H1 (cell line): ENCODE measurements at regions not wholly inside any gene's neighbourhood (a gene's known extent, or its start where the extent isn't known, plus 50 kb on each side); places are given as distances from the start of the nearest gene placed in this dataset.

ENCODE experiments used
- CTCF ChIA-PET: fragments of 300-600 bp; sonication (Branson Sonifier 250); formaldehyde crosslinking; loops from one replicate; lab custom pipeline; 2021; ENCODE audit not compliant: partially characterized antibody; lab: Charles Lee
- POLR2A ChIA-PET: fragments of 300-600 bp; sonication (Branson Sonifier 250); formaldehyde crosslinking; loops from one replicate; lab custom pipeline; 2021; ENCODE audit warnings: inconsistent platforms; ENCODE audit not compliant: partially characterized antibody; lab: Charles Lee
- DNase-seq, 2 experiments: peaks; one replicate each; pipeline versions ENCODE4 v3.0.0 to v3.0.0-alpha.2; 2010 to 2022; ENCODE audit warnings: low spot score in 2 of 2, low read depth in 1 of 2, mixed read lengths in 1 of 2
- FAIRE-seq: peaks from 2 replicates; lab custom pipeline; 2011; peaks lifted over from hg19 to GRCh38; lab: Jason Lieb, UNC
- H2AFZ ChIP-seq: 2 replicates; pipeline ENCODE4 v1.8.1; 2012; ENCODE audit warnings: low read length, inconsistent platforms
- H2AK5ac ChIP-seq: 2 replicates; pipeline ENCODE4 v1.6.1; 2013; ENCODE audit warnings: low read depth, low read length
- H2BK120ac ChIP-seq: replicated peaks from 2 replicates; pipeline ENCODE3; 2013; ENCODE audit warnings: low read depth, low read length, inconsistent platforms
- H2BK12ac ChIP-seq: 2 replicates; pipeline ENCODE4 v1.6.1; 2013; ENCODE audit warnings: low read depth, low read length
- H2BK15ac ChIP-seq: 2 replicates; pipeline ENCODE4 v1.6.1; 2013; ENCODE audit warnings: low read length
- H2BK20ac ChIP-seq: 2 replicates; pipeline ENCODE4 v1.6.1; 2013; ENCODE audit warnings: low read length
- H2BK5ac ChIP-seq: 2 replicates; pipeline ENCODE4 v1.6.1; 2013; ENCODE audit warnings: low read depth, low read length
- H3K14ac ChIP-seq: 2 replicates; pipeline ENCODE4 v1.6.1; 2013; ENCODE audit warnings: inconsistent platforms; ENCODE audit not compliant: insufficient read length
- H3K18ac ChIP-seq: 2 replicates; pipeline ENCODE4 v1.6.1; 2013; ENCODE audit warnings: low read length; ENCODE audit errors: extremely low read depth
- H3K23ac ChIP-seq: 2 replicates; pipeline ENCODE4 v1.6.1; 2013; ENCODE audit warnings: inconsistent platforms; ENCODE audit not compliant: insufficient read length
- H3K23me2 ChIP-seq: 2 replicates; pipeline ENCODE4 v1.6.1; 2013; ENCODE audit warnings: low read depth, low read length
- H3K27ac ChIP-seq: 2 replicates; pipeline ENCODE4 v1.6.1; 2011; ENCODE audit warnings: low read depth, low read length, inconsistent platforms
- H3K27me3 ChIP-seq, 4 experiments: replicated peaks in 1 of 4; 1 replicate in 1 of 4; 2 replicates in 3 of 4; pipeline versions ENCODE4 v1.6.1 to v1.8.1; 2011 to 2013; ENCODE audit warnings: low read length in 3 of 4, mild to moderate bottlenecking in 3 of 4, inconsistent platforms in 2 of 4, mixed read lengths in 2 of 4, moderate library complexity in 1 of 4; ENCODE audit not compliant: control insufficient read depth in 3 of 4, insufficient read depth in 3 of 4; ENCODE audit errors: extremely low read depth in 1 of 4
- H3K36me3 ChIP-seq, 4 experiments: 2 replicates each; pipeline versions ENCODE4 v1.6.1 to v1.8.1; 2011 to 2013; ENCODE audit warnings: mild to moderate bottlenecking in 4 of 4, low read length in 3 of 4, moderate library complexity in 2 of 4, control low read depth in 1 of 4, inconsistent platforms in 1 of 4; ENCODE audit not compliant: insufficient read depth in 4 of 4, control insufficient read depth in 2 of 4
- H3K4ac ChIP-seq: replicated peaks from 2 replicates; pipeline ENCODE3; 2013; ENCODE audit warnings: low read length, low read depth, mixed read lengths, inconsistent platforms; ENCODE audit not compliant: insufficient read length
- H3K4me1 ChIP-seq, 4 experiments: replicated peaks in 1 of 4; 1 replicate in 1 of 4; 2 replicates in 3 of 4; pipeline versions ENCODE4 v1.6.1 to v1.8.1; 2011 to 2013; ENCODE audit warnings: low read length in 3 of 4, inconsistent platforms in 2 of 4, mixed read lengths in 1 of 4; ENCODE audit not compliant: insufficient read depth in 4 of 4, control insufficient read depth in 3 of 4
- H3K4me2 ChIP-seq, 2 experiments: 2 replicates each; pipeline versions ENCODE4 v1.6.1 to v1.8.1; 2011 to 2013; ENCODE audit warnings: low read depth in 2 of 2, low read length in 2 of 2, control low read depth in 1 of 2, inconsistent platforms in 1 of 2, mild to moderate bottlenecking in 1 of 2; ENCODE audit not compliant: insufficient read depth in 1 of 2
- H3K4me3 ChIP-seq, 4 experiments: fragments of 200-600, 300-600 bp in 1 of 4; sonication (generic), shearing (Covaris generic), sonication (Bioruptor Twin) in 1 of 4; 2 replicates each; pipeline versions ENCODE4 v1.5.1 to v1.8.1; 2011 to 2016; ENCODE audit warnings: low read length in 4 of 4, low read depth in 3 of 4, control low read depth in 2 of 4, inconsistent platforms in 2 of 4, mild to moderate bottlenecking in 2 of 4, mixed read lengths in 1 of 4, moderate library complexity in 1 of 4; ENCODE audit not compliant: insufficient read depth in 2 of 4; ENCODE audit errors: extremely low read depth in 1 of 4
- H3K56ac ChIP-seq: replicated peaks from 2 replicates; pipeline ENCODE3; 2013; ENCODE audit warnings: low read depth, mild to moderate bottlenecking, mixed read lengths, low read length, inconsistent platforms; ENCODE audit not compliant: insufficient read length
- H3K79me1 ChIP-seq: 2 replicates; pipeline ENCODE4 v1.6.1; 2013; ENCODE audit warnings: low read depth, low read length, control low read depth
- H3K79me2 ChIP-seq, 2 experiments: 2 replicates each; pipeline versions ENCODE4 v1.6.1 to v1.8.1; 2012 to 2013; ENCODE audit warnings: low read length in 2 of 2, mild to moderate bottlenecking in 2 of 2, inconsistent platforms in 1 of 2; ENCODE audit not compliant: insufficient read depth in 2 of 2, control insufficient read depth in 1 of 2
- H3K9ac ChIP-seq, 4 experiments: replicated peaks in 1 of 4; 1 replicate in 1 of 4; 2 replicates in 3 of 4; pipeline versions ENCODE4 v1.6.1 to v1.8.1; 2011 to 2013; ENCODE audit warnings: low read depth in 3 of 4, low read length in 3 of 4, control low read depth in 2 of 4, mild to moderate bottlenecking in 2 of 4, moderate library complexity in 2 of 4, inconsistent platforms in 1 of 4; ENCODE audit errors: extremely low read depth in 1 of 4
- H3K9me3 ChIP-seq, 2 experiments: 2 replicates each; pipeline versions ENCODE4 v1.6.1 to v1.8.1; 2012 to 2013; ENCODE audit warnings: mild to moderate bottlenecking in 2 of 2, moderate library complexity in 2 of 2, control low read depth in 1 of 2, inconsistent platforms in 1 of 2, low read depth in 1 of 2, low read length in 1 of 2, mixed read lengths in 1 of 2; ENCODE audit not compliant: insufficient read depth in 2 of 2
- H4K20me1 ChIP-seq, 2 experiments: replicated peaks in 1 of 2; 2 replicates each; pipeline versions ENCODE3 to v1.8.1; 2011 to 2013; ENCODE audit warnings: inconsistent platforms in 2 of 2, low read length in 2 of 2, mild to moderate bottlenecking in 1 of 2; ENCODE audit not compliant: insufficient read depth in 2 of 2, control insufficient read depth in 1 of 2
- H4K5ac ChIP-seq: 2 replicates; pipeline ENCODE4 v1.6.1; 2013; ENCODE audit warnings: low read length, low read depth, mixed read lengths, inconsistent platforms; ENCODE audit not compliant: insufficient read length
- H4K8ac ChIP-seq: 2 replicates; pipeline ENCODE4 v1.8.0; 2013; ENCODE audit warnings: mild to moderate bottlenecking, moderate library complexity, low read length, inconsistent platforms; ENCODE audit not compliant: insufficient read depth; ENCODE audit errors: extremely low read depth
- H4K91ac ChIP-seq: replicated peaks from 2 replicates; pipeline ENCODE3; 2013; ENCODE audit warnings: low read length, mixed read lengths, inconsistent platforms; ENCODE audit not compliant: insufficient read length
- RAD21 ChIP-seq, 2 experiments: IDR thresholded peaks in 1 of 2; conservative IDR thresholded peaks in 1 of 2; 2 replicates each; pipeline ENCODE4 v1.6.1; 2011; ENCODE audit warnings: low read depth in 2 of 2, low read length in 2 of 2, improper control_type of control experiment in 1 of 2, inconsistent platforms in 1 of 2, mild to moderate bottlenecking in 1 of 2, moderate library complexity in 1 of 2
- TAF1 ChIP-seq: IDR thresholded peaks from 2 replicates; pipeline ENCODE4 v1.6.1; 2011; ENCODE audit warnings: mild to moderate bottlenecking, low read depth, low read length
- WGBS, 2 experiments: shearing (Covaris generic) in 1 of 2; methylation state at CpG; one replicate each; pipeline versions ENCODE4 v1.1.6 to v1.1.7; 2013 to 2015; ENCODE audit warnings: low lambda C conversion rate in 2 of 2, mixed read lengths in 2 of 2, inconsistent platforms in 1 of 2, low coverage in 1 of 2, missing lambda C conversion rate in 1 of 2; ENCODE audit not compliant: insufficient replicate concordance in 2 of 2, insufficient coverage in 1 of 2, insufficient read length in 1 of 2; ENCODE audit errors: extremely low coverage in 1 of 2, missing lambda C conversion rate in 1 of 2; 5-methylcytosine and 5-hydroxymethylcytosine counted together
- TF ChIP-seq, protein P1 (sequence below), 3 experiments: IDR thresholded peaks; 1 replicate in 2 of 3; 2 replicates in 1 of 3; pipeline versions ENCODE4 v1.5.1 to v1.6.1; 2011; ENCODE audit warnings: low read length in 3 of 3, mild to moderate bottlenecking in 3 of 3, inconsistent platforms in 2 of 3, low read depth in 1 of 3, moderate library complexity in 1 of 3; ENCODE audit not compliant: insufficient read depth in 1 of 3; ENCODE audit errors: control extremely low read depth in 1 of 3

DNA sequence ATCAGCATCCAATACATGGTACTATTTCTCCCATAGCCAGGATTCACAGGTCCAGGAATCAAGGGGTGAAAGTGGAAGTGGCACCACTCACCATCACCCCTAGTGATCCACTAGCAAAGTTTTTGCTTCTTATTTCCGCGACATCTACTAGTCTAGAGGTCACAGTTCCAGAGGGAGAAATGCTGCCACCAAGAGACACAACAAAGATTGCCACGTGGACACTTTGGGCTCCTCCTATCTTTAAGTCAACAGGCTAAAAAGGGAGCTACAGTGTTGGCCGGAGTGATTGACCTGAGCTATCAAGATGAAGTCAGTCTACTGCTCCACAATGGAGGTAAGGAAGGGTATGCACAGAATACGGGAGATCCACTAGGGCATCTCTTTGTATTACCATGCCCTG, 178.2 kb downstream of the AKR1D1 start:
- no peak overlapping the region for H3K23ac ChIP-seq
- peaks cover 0 to 3% (median 1%) of the 10 kb centered on the region in 4 experiments; a peak in 3 of 7 replicates for H3K4me1 ChIP-seq
- H2BK20ac ChIP-seq, result peak overlapping the region; percentile 86; the same call in 1 of the 2 replicates
- no peak overlapping the region for H4K8ac ChIP-seq
- no peak for FAIRE-seq
- no peak overlapping the region for H2BK5ac ChIP-seq
- no peaks in the 10 kb centered on the region for H3K79me1 ChIP-seq
- no peak overlapping the region for H4K91ac ChIP-seq
- no peak overlapping the region for H2BK120ac ChIP-seq
- no peaks in the 10 kb centered on the region for H3K23me2 ChIP-seq
- peak overlapping the region; percentile 71 for H3K18ac ChIP-seq
- H2AFZ ChIP-seq, result no peak overlapping the region
- no peak overlapping the region for H3K56ac ChIP-seq
- 92% methylated on average over 5 of the region's 5 CpGs; no CpG with 5 or more reads in 1 of the 2 experiments for WGBS, 2 experiments
- no peak overlapping the region for H3K4me2 ChIP-seq
- TF ChIP-seq, protein P1, sequence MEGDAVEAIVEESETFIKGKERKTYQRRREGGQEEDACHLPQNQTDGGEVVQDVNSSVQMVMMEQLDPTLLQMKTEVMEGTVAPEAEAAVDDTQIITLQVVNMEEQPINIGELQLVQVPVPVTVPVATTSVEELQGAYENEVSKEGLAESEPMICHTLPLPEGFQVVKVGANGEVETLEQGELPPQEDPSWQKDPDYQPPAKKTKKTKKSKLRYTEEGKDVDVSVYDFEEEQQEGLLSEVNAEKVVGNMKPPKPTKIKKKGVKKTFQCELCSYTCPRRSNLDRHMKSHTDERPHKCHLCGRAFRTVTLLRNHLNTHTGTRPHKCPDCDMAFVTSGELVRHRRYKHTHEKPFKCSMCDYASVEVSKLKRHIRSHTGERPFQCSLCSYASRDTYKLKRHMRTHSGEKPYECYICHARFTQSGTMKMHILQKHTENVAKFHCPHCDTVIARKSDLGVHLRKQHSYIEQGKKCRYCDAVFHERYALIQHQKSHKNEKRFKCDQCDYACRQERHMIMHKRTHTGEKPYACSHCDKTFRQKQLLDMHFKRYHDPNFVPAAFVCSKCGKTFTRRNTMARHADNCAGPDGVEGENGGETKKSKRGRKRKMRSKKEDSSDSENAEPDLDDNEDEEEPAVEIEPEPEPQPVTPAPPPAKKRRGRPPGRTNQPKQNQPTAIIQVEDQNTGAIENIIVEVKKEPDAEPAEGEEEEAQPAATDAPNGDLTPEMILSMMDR (IDR thresholded peaks at IDR 0.05; ENCODE audit: control extremely low read depth in 1 of 3, insufficient read depth in 1 of 3, low read depth in 1 of 3, low read length in 3 of 3), result peak in 1 of 3 experiments; percentile 12; a peak in 1 of 4 replicates
- no peak for TF ChIP-seq TAF1
- peak; percentile 21 to 45; a peak in 3 of 4 replicates for TF ChIP-seq RAD21 (IDR thresholded peaks at IDR 0.05 in 1 of 2, conservative IDR thresholded peaks at IDR 0.05 in 1 of 2; ENCODE audit: low read depth in 2 of 2, low read length in 2 of 2)
- TF ChIP-seq, all 59 proteins: peak for 2
- no peak overlapping the region for H2BK15ac ChIP-seq
- H3K27ac ChIP-seq, result no peak overlapping the region
- H2BK12ac ChIP-seq, result no peak overlapping the region; the same call in 1 of the 2 replicates
- ChIA-PET POLR2A (no interaction called here), CTCF (interaction anchor here (0.6 kb wide), 1 partner anchor 88 kb away, joined by 3 read pairs; no protein-coding TSS in a partner anchor)
- no peak overlapping the region for H3K9ac ChIP-seq
- peaks cover 0 to 4% (median 0%) of the 10 kb centered on the region in 4 experiments; a peak in 1 of 8 replicates for H3K36me3 ChIP-seq
- H4K5ac ChIP-seq, result no peak overlapping the region
- H3K4ac ChIP-seq, result no peak overlapping the region
- no peaks in the 10 kb centered on the region for H4K20me1 ChIP-seq
- no peaks in the 10 kb centered on the region for H3K79me2 ChIP-seq
- H2AK5ac ChIP-seq, result no peak overlapping the region
- H3K27me3 ChIP-seq, result no peaks in the 10 kb centered on the region
- no peak for DNase-seq
- H3K4me3 ChIP-seq, result no peak overlapping the region
- no peaks in the 10 kb centered on the region for H3K9me3 ChIP-seq
- no peak overlapping the region for H3K14ac ChIP-seq
